ENCODE measurements at regions not wholly inside any gene's neighbourhood (a gene's known extent, or its start where the extent isn't known, plus 50 kb on each side); places are given as distances from the start of the nearest gene placed in this dataset.

GRCh38 chr6:44053760-44054556 is 73.3 kb downstream of the MRPL14 start:
- no peak for TF ChIP-seq ZNF274 (IDR thresholded peaks at IDR 0.05; ENCODE audit: low read depth, low read length)
- no peak for TF ChIP-seq ZBTB33 (IDR thresholded peaks at IDR 0.05; ENCODE audit: extremely low read depth, insufficient replicate concordance, low read length)
- TF ChIP-seq, protein P1, sequence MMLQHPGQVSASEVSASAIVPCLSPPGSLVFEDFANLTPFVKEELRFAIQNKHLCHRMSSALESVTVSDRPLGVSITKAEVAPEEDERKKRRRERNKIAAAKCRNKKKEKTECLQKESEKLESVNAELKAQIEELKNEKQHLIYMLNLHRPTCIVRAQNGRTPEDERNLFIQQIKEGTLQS (IDR thresholded peaks at IDR 0.05), result no peak
- TF ChIP-seq, protein P2, sequence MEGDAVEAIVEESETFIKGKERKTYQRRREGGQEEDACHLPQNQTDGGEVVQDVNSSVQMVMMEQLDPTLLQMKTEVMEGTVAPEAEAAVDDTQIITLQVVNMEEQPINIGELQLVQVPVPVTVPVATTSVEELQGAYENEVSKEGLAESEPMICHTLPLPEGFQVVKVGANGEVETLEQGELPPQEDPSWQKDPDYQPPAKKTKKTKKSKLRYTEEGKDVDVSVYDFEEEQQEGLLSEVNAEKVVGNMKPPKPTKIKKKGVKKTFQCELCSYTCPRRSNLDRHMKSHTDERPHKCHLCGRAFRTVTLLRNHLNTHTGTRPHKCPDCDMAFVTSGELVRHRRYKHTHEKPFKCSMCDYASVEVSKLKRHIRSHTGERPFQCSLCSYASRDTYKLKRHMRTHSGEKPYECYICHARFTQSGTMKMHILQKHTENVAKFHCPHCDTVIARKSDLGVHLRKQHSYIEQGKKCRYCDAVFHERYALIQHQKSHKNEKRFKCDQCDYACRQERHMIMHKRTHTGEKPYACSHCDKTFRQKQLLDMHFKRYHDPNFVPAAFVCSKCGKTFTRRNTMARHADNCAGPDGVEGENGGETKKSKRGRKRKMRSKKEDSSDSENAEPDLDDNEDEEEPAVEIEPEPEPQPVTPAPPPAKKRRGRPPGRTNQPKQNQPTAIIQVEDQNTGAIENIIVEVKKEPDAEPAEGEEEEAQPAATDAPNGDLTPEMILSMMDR (IDR thresholded peaks at IDR 0.05 in 2 of 3, conservative IDR thresholded peaks at IDR 0.05 in 1 of 3; ENCODE audit: borderline replicate concordance in 1 of 3, insufficient read depth in 1 of 3, low read depth in 2 of 3, low read length in 2 of 3), result no peak
- TF ChIP-seq CBX3 (IDR thresholded peaks at IDR 0.05; ENCODE audit: low read depth), result no peak
- TF ChIP-seq EZH2 (IDR thresholded peaks at IDR 0.05), result no peak
- no peak for TF ChIP-seq POLR2A (IDR thresholded peaks at IDR 0.05; ENCODE audit: borderline replicate concordance, extremely low read depth, insufficient read depth, insufficient read length)
- no peak for TF ChIP-seq POLR2AphosphoS5 (IDR thresholded peaks at IDR 0.05; ENCODE audit: low read depth, low read length)
- no peak for TF ChIP-seq REST (IDR thresholded peaks at IDR 0.05; ENCODE audit: low read depth)
- TF ChIP-seq FOSL1 (IDR thresholded peaks at IDR 0.05; ENCODE audit: low read depth), result no peak
- TF ChIP-seq ELF1 (IDR thresholded peaks at IDR 0.05; ENCODE audit: borderline replicate concordance, low read depth), result no peak

All from HCT116 (cell line).